SK-MEL-5 (cell line): ENCODE measurements at regions not wholly inside any gene's neighbourhood (a gene's known extent, or its start where the extent isn't known, plus 50 kb on each side); places are given as distances from the start of the nearest gene placed in this dataset.
"Not testable (repeated sequence)": the region's sequence is repeated elsewhere in the genome, so short reads cannot be mapped to it uniquely, and the experiment has no call there.

ENCODE experiments used
- DNase-seq: peaks from one replicate; pipeline ENCODE4 v3.0.0-alpha.2; 2016; ENCODE audit warnings: low read depth, low spot score
- in situ Hi-C: cut with HindIII; loops from 2 replicates; pipeline ENCODE4 v1.10.0; 2016; ENCODE audit warnings: low sequenced_read_pairs, high pct_unique_total_duplicates, low pct_unique_long_range_greater_than_20kb

DNA sequence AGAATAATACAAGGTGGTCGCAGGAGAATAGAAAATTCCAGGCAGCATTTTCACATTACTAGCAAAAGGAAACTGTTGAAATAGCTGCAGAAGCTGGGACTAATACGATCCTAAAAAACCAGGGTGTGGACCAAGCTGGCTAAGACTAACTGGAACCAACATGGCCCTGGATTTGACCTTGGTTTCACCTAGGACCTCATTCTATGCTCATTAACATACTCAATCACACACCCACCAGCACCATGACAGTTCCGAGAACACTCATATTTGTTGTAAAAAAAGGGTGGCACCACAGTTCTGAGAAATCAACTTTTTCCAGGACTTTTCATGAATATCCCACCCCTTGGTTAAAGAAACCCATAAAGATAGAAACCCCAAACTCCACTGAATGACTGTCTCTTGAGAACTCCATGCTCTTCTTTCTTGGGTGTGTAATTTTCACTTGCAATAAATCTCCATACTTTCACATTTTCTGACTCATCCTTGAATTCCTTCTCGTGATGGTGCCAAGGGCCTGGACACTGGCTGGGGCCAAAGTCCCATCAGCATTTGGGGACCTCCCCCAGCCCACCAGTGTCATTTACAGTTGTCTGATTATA, 164.3 kb upstream of the CHST9 start:
- DNase-seq: no peak
- in situ Hi-C loops: no loop called here

DNA sequence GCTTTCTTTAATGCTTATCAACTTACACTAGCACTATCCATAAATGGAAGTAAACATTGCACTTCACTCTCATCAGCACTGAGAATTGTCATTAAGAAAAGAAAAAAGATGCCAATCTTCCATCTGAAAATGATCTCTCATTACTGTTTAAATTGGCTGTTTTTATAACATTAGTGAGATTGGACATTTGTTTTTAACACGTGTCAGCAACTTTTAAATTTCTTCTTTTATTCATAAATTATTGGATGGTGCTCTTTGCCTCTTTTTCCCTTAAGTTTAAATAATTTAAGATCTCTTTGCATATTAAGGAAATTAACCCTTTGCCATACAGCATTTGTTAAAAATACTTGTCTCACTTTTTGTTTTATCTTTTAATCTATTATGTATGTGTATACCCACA, 146.5 kb upstream of the CHST9 start:
- in situ Hi-C loops: no loop called here
- no peak for DNase-seq

- in situ Hi-C loops: no loop called here
- no peak for DNase-seq
These were observed 129.9 kb upstream of the CHST9 start for GRCh38 chr18:27314996-27315395.

- DNase-seq: no peak
- in situ Hi-C loops: no loop called here
These were observed 128.6 kb upstream of the CHST9 start for GRCh38 chr18:27313678-27314077.

DNA sequence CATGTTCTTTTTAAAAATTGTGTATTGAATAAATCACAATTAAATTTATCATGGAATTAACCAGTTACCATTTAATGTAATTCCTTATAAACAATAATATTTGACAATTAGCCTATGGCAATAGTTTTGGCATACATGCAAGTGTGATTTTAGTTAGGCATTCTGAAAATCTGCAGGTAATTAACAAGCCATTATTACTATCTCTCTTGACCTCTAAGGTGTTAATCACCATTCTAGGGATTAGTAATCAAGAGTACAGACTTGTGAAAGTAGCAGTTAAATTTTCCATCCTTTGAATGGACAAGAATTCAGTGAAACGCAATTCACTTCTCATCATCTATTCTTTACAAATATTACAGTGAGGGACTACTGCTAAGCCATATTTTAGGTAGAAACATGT, 127.7 kb upstream of the CHST9 start:
- in situ Hi-C loops: no loop called here
- no peak for DNase-seq

DNA sequence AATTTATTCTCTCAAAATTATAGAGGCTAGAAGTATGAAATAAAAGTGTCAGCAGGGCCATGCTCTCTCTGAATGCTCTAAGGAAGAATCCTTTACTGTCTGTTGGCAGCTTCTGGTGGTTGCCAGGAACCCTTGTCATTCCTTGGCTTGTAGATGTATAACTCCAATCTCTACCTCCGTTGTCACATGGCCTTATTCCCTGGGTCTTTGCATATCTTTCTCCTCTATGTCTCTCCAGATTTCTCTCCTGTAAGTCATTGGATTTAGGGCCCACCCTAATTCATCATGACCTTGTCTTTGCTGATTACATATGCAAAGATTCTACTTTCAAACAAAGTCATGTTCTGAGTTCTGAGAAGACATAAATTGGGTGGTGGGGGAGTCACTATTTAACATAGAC, 127.0 kb upstream of the CHST9 start:
- no peak for DNase-seq
- in situ Hi-C loops: no loop called here

DNA sequence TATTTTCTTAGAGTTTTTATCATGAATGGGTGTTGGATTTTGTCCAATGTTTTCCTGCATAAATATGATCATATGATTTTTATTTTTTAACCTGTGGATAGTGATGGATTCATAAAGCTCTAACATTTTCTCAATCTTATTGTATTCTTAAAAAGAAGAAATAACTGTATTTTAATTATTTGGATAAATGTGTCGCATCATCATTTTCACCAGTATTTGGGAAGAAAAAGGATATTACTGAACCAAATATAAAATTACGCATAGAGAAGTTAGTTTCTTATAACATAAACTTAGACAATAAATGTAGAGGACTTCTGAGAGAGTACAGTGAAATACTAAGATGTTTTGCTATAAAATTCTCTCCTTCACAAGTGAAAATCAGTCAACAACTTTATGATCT, 126.0 kb upstream of the CHST9 start:
- in situ Hi-C loops: no loop called here

DNA sequence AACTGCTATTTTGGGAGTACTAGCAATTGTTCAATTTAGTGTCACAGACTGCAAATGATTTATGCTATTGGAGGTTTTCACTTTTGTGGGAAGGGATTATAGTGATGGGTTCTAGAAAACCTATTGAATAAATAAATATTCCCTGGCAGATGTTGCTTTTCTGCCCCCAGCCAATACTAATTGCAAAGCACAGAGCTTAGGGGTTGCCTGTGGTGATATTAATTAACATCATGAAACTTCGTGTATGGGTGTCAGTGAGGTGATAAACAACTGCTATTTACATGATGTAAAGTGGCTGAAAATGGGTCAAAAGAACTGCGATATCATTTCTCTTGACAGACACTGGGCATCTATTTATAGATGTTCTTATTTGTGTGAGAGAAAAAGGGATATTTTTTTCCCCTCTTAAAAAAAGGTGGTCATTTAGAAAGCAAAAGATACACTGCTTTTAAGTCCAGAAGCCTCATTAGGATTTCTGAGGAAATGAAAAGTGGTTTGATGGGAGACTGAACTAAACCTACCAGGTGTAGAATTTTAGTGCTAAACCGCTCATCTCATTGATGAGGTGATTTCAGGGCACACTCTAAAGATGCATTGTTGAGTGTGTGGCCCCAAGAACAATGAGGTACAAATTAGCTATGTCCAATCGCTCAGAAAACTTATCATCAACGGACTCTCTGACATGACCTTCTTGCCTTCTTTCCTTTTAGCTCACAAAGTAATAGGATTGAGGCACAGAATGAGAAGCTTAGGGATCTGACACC, 116.7 kb upstream of the CHST9 start:
- in situ Hi-C loops: no loop called here
- DNase-seq: no peak

More for the DNA sequence above, 126.0 kb upstream of the CHST9 start:
- no peak for DNase-seq

GRCh38 chr18:27298214-27298804, 113.2 kb upstream of the CHST9 start:
- in situ Hi-C loops: no loop called here
- peak; percentile 23 for DNase-seq

GRCh38 chr18:27285973-27286562, 101.0 kb upstream of the CHST9 start:
- DNase-seq, in situ Hi-C loops: not testable (repeated sequence)

DNA sequence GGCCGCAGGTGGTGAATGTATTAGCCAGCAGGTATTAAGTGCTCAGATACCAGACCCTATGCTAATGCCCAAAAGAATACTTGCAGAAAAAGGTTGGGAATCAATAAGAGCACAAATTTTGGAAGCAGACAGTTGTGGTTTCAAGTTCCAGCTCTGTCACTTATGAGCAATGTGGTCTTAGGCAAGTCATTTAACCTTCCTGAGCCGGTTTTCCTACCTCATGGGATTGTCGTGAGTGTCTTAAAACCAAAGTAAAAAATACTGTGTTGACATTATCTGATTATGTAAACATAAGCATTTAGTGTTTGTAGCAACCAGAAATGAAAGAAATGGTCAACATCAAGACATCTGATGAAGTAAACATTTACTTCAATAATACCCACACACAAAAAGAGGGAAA, 93.0 kb upstream of the CHST9 start:
- no peak for DNase-seq
- in situ Hi-C loops: no loop called here

DNA sequence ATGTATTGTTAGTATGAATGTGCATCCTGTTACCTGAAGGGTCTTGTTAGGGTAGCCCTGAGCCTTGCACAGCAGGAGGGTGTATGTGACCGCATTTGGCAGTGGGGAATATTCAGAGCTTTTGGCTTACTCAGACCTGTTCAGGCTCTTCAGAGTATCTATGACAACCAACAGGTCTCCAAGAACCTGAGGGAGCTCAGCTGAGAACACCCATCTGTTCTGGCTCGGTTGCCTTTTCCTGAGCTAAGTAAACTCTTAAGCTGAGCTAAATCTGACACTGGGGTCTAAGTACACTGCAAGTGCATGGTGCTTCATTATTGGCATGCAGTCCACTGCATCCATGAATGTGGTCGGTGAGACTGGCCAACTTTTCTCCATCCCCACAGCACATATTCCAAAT, 92.4 kb upstream of the CHST9 start:
- in situ Hi-C loops: no loop called here
- no peak for DNase-seq

DNA sequence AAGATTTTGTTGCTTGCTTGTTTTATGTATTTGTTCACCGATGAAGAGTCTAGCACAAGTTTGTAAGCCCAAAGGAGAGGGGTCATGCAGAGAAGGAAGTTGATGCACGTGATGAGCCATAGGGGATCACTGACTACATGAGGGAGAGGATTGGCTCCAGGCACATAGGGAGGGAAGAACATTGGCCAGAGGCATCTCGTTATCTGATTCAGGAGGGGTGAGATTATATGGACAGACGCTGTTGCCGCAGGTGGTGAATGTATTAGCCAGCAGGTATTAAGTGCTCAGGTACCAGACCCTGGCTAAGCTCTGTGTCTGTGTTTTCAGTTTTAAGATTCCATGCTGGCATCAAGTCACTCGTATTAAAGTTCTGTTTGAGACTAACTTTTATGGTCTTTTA, 91.8 kb upstream of the CHST9 start:
- in situ Hi-C loops: no loop called here
- no peak for DNase-seq

DNA sequence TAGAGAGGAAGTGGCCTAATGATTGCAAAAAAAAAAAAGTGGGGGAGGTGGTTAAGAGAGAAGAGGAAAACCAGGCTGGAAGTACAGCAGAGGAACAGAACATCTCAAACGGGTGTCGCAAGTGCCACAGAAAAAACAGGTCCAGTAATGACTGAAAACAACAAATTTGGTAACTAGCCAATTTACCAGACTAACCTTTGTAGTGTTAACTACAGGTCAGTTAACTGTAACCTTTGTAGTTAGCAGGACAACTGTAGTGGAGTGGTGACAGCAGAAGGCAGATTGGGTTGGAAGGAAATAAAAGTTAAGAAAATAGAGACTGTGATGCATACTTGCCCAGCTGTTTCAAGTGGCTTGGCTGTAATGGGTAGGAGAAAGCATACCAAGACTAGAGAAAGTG, 91.4 kb upstream of the CHST9 start:
- DNase-seq: no peak
- in situ Hi-C loops: no loop called here

- no peak for DNase-seq
- in situ Hi-C loops: no loop called here
These were observed 89.8 kb upstream of the CHST9 start for GRCh38 chr18:27274901-27275300.

- no peak for DNase-seq
- in situ Hi-C loops: no loop called here
These were observed 85.4 kb upstream of the CHST9 start for GRCh38 chr18:27270508-27270907.

DNA sequence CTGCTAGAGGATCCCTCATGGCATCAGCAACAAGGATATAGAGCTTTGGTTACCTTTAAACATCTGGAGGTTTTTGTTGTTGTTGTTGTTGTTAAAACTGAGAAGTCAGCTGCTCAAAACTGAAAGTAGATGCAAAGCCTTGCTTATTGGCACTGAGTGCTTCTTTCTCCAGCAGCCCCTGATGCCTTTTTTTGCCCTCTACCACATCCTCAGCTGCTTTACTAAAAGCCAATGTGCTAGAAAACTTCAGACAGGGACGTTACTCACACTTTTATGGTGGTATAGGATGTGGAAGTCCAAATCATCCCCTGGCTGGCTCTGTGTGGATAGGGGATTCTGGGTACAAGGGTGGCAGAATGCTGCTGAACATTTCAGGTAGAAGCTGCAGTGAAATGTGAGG, 78.3 kb upstream of the CHST9 start:
- in situ Hi-C loops: no loop called here

DNA sequence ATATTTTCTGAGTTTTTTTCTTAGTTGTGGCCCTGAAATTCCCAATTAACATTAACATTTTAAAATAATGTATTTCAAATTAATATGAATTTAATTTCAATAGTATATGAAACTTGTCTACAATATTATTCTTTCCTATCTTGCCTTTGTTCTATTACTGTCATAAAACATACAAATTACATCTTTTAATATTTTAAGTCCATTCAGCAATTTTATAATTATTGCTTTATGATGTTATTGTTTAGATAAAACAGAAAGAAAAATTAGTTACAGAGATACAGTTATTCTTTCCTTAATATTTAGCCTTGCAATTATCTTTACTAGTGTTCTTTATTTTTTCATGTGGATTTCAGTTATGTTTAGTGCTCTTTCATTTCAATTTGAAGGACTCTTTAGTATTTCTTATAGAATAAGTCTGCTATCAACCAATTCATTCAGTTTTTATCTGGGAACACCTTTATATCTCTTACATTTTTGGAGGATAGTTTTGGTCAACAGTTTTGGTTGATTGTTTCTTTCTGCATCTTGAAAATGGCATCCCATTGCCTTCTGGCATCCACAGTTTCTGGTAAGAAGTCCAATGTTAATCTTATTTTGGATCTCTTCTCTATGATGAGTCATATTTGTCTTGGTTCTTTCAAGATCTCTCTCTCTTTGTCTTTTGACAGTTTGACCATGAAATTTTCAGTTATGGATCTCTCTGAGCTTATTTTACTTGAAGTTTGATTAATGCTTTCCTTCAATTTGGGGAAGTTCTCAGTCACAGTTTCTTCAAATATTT, 76.9 kb upstream of the CHST9 start:
- DNase-seq: no peak
- in situ Hi-C loops: no loop called here

More for the DNA sequence above, 78.3 kb upstream of the CHST9 start:
- DNase-seq: no peak
